HepG2 (cell line): ENCODE measurements at regions not wholly inside any gene's neighbourhood (a gene's known extent, or its start where the extent isn't known, plus 50 kb on each side); places are given as distances from the start of the nearest gene placed in this dataset.

ENCODE experiments used
- ATAC-seq: fragments of 200-7000 bp; cut with Tn5 transposase; 3 replicates; pipeline ENCODE4 v1.9.1; 2020; ENCODE audit warnings: mild to moderate bottlenecking, moderate library complexity
- BruUV-seq: library from RNA; stranded (reverse); fragments of 400-500 nt; replicated peaks from 2 replicates; lab custom pipeline; 2021; lab: Mats Ljungman, UMichigan
- CTCF ChIA-PET: fragments of 300-600 bp; formaldehyde crosslinking; extraction: SDS; loops from one replicate; lab custom pipeline; 2021; ENCODE audit warnings: low total read pairs, inconsistent platforms, low intra/inter-chr PET ratio; lab: Yijun Ruan, JAX
- POLR2A ChIA-PET: fragments of 350-600 bp; sonication (Branson Sonifier 250); formaldehyde crosslinking; loops from one replicate; lab custom pipeline; 2020; ENCODE audit warnings: antibody characterized with exemption, inconsistent platforms; lab: Yijun Ruan, JAX
- DNase-seq: peaks from one replicate; pipeline ENCODE4 v3.0.0-alpha.2; 2015; ENCODE audit warnings: low spot score
- FAIRE-seq: peaks from 3 replicates; lab custom pipeline; 2011; peaks lifted over from hg19 to GRCh38; lab: Jason Lieb, UNC
- H2AFZ ChIP-seq: one replicate; pipeline ENCODE4 v1.6.1; 2011; ENCODE audit warnings: low read length, inconsistent platforms
- H3K27ac ChIP-seq: fragments of 300-600 bp; 3 replicates; pipeline ENCODE4 v1.8.0; 2011; ENCODE audit warnings: mixed run types, mild to moderate bottlenecking, mixed read lengths, low read length, inconsistent platforms; ENCODE audit not compliant: insufficient read depth; ENCODE audit errors: extremely low read length
- H3K27me3 ChIP-seq, 2 experiments: fragments of 200-600 bp in 1 of 2; 2 replicates in 1 of 2; 3 replicates in 1 of 2; pipeline versions ENCODE4 v1.6.0 to v1.8.0; 2011; ENCODE audit warnings: low read length in 2 of 2, mild to moderate bottlenecking in 2 of 2, moderate library complexity in 2 of 2, inconsistent platforms in 1 of 2; ENCODE audit not compliant: insufficient read depth in 2 of 2, control insufficient read depth in 1 of 2
- H3K36me3 ChIP-seq, 2 experiments: fragments of 200-600 bp in 1 of 2; replicated peaks in 1 of 2; 2 replicates in 1 of 2; 3 replicates in 1 of 2; pipeline versions ENCODE4 v1.5.1 to v1.8.0; 2011; ENCODE audit warnings: low read length in 2 of 2, inconsistent platforms in 1 of 2; ENCODE audit not compliant: insufficient read depth in 2 of 2, control insufficient read depth in 1 of 2
- H3K4me1 ChIP-seq: 2 replicates; pipeline ENCODE4 v1.5.1; 2012; ENCODE audit warnings: low read length, inconsistent platforms; ENCODE audit not compliant: insufficient read depth
- H3K4me2 ChIP-seq: 2 replicates; pipeline ENCODE4 v1.6.0; 2011; ENCODE audit warnings: low read depth, low read length, inconsistent platforms
- H3K4me3 ChIP-seq, 3 experiments: fragments of 200-600 bp in 1 of 3; sonication (generic), shearing (Covaris generic) in 1 of 3; replicated peaks in 1 of 3; 2 replicates each; pipeline ENCODE4 v1.5.1; 2011 to 2016; ENCODE audit warnings: low read length in 3 of 3, inconsistent platforms in 2 of 3, low read depth in 2 of 3, mild to moderate bottlenecking in 2 of 3, control low read depth in 1 of 3, mixed read lengths in 1 of 3; ENCODE audit not compliant: insufficient read depth in 1 of 3
- H3K79me2 ChIP-seq: one replicate; pipeline ENCODE4 v1.6.1; 2011; ENCODE audit warnings: low read length, inconsistent platforms; ENCODE audit not compliant: insufficient read depth
- H3K9ac ChIP-seq: 2 replicates; pipeline ENCODE4 v1.6.0; 2011; ENCODE audit warnings: mild to moderate bottlenecking, low read depth, low read length, inconsistent platforms; ENCODE audit not compliant: insufficient read depth
- H3K9me3 ChIP-seq: 2 replicates; pipeline ENCODE4 v1.5.1; 2012; ENCODE audit warnings: mild to moderate bottlenecking, low read length
- H4K20me1 ChIP-seq: 2 replicates; pipeline ENCODE4 v1.6.0; 2011; ENCODE audit warnings: inconsistent platforms, mild to moderate bottlenecking, low read length, moderate library complexity; ENCODE audit not compliant: insufficient read depth
- CCDC6 ChIP-seq: sonication (generic); formaldehyde crosslinking; IDR thresholded peaks from 2 replicates; pipeline ENCODE4 v1.8.1; 2022; ENCODE audit warnings: mild to moderate bottlenecking, missing genetic modification reagents, moderate library complexity
- CREM ChIP-seq, 2 experiments: sonication (generic) in 1 of 2; formaldehyde crosslinking in 1 of 2; IDR thresholded peaks; 2 replicates each; pipeline versions ENCODE4 v1.4.0 to v1.6.1; 2016 to 2020; ENCODE audit warnings: antibody characterized with exemption in 1 of 2, mild to moderate bottlenecking in 1 of 2, missing genetic modification reagents in 1 of 2
- FOSL2 ChIP-seq: sonication (generic); formaldehyde crosslinking; IDR thresholded peaks from 2 replicates; pipeline ENCODE4 v1.4.0; 2020; ENCODE audit warnings: missing genetic modification reagents
- FOXP4 ChIP-seq: sonication (generic); formaldehyde crosslinking; IDR thresholded peaks from 2 replicates; pipeline ENCODE4 v1.4.0; 2020; ENCODE audit warnings: missing genetic modification reagents
- KAT8 ChIP-seq: IDR thresholded peaks from 2 replicates; pipeline ENCODE4 v1.6.1; 2016; ENCODE audit warnings: missing genetic modification reagents, missing compliant biosample characterization
- PTBP1 ChIP-seq: fragments of 200-400 bp; formaldehyde crosslinking; IDR thresholded peaks from 2 replicates; pipeline ENCODE4 v1.6.1; 2018; ENCODE audit warnings: low read length, low read depth; ENCODE audit not compliant: poor library complexity, severe bottlenecking
- TFE3 ChIP-seq: IDR thresholded peaks from 2 replicates; pipeline ENCODE4 v1.6.1; 2016
- THYN1 ChIP-seq: sonication (generic); formaldehyde crosslinking; IDR thresholded peaks from 2 replicates; pipeline ENCODE4 v1.8.1; 2023; ENCODE audit warnings: low read depth, mild to moderate bottlenecking, moderate library complexity, missing genetic modification reagents, borderline replicate concordance
- ZNF33A ChIP-seq: sonication (generic); formaldehyde crosslinking; IDR thresholded peaks from 2 replicates; pipeline ENCODE4 v1.5.1; 2020; ENCODE audit warnings: missing genetic modification reagents, mild to moderate bottlenecking, moderate library complexity, borderline replicate concordance
- WGBS: methylation state at CpG from one replicate; pipeline ENCODE4 v1.1.6; 2017; ENCODE audit warnings: low lambda C conversion rate; 5-methylcytosine and 5-hydroxymethylcytosine counted together
- in situ Hi-C: cut with HindIII; loops from 2 replicates; pipeline ENCODE4 v1.10.0; 2017; ENCODE audit warnings: low pct_unique_long_range_greater_than_20kb; ENCODE audit not compliant: extremely low pct_ligation_motif_present
- intact Hi-C: fragments of 100-400 bp; cut with micrococcal nuclease; formaldehyde crosslinking; loops from one replicate; pipeline ENCODE4 v1.10.0; 2022; ENCODE audit not compliant: unreplicated experiment
- TF ChIP-seq, protein P1 (sequence below): IDR thresholded peaks from 2 replicates; pipeline ENCODE4 v1.6.1; 2016
- TF ChIP-seq, protein P2 (sequence below): sonication (generic); formaldehyde crosslinking; IDR thresholded peaks from 2 replicates; pipeline ENCODE4 v1.5.0; 2020; ENCODE audit warnings: mild to moderate bottlenecking, missing genetic modification reagents
- TF ChIP-seq, protein P3 (sequence below): sonication (generic); formaldehyde crosslinking; IDR thresholded peaks from 2 replicates; pipeline ENCODE4 v1.8.0; 2022; ENCODE audit warnings: missing genetic modification reagents, mild to moderate bottlenecking, borderline replicate concordance

- TF ChIP-seq, protein P1, sequence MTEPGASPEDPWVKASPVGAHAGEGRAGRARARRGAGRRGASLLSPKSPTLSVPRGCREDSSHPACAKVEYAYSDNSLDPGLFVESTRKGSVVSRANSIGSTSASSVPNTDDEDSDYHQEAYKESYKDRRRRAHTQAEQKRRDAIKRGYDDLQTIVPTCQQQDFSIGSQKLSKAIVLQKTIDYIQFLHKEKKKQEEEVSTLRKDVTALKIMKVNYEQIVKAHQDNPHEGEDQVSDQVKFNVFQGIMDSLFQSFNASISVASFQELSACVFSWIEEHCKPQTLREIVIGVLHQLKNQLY, result no peak
- TF ChIP-seq PTBP1, result no peak
- peak; percentile 65 for TF ChIP-seq FOSL2 (CRISPR knock-in tag)
- no peak for TF ChIP-seq CCDC6 (CRISPR knock-in tag)
- TF ChIP-seq, protein P2, sequence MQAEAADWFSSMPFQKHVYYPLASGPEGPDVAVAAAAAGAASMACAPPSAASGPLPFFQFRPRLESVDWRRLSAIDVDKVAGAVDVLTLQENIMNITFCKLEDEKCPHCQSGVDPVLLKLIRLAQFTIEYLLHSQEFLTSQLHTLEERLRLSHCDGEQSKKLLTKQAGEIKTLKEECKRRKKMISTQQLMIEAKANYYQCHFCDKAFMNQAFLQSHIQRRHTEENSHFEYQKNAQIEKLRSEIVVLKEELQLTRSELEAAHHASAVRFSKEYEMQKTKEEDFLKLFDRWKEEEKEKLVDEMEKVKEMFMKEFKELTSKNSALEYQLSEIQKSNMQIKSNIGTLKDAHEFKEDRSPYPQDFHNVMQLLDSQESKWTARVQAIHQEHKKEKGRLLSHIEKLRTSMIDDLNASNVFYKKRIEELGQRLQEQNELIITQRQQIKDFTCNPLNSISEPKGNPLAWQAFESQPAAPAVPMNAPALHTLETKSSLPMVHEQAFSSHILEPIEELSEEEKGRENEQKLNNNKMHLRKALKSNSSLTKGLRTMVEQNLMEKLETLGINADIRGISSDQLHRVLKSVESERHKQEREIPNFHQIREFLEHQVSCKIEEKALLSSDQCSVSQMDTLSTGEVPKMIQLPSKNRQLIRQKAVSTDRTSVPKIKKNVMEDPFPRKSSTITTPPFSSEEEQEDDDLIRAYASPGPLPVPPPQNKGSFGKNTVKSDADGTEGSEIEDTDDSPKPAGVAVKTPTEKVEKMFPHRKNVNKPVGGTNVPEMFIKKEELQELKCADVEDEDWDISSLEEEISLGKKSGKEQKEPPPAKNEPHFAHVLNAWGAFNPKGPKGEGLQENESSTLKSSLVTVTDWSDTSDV (CRISPR knock-in tag), result no peak
- no peak for TF ChIP-seq TFE3 (CRISPR knock-in tag)
- TF ChIP-seq, protein P3, sequence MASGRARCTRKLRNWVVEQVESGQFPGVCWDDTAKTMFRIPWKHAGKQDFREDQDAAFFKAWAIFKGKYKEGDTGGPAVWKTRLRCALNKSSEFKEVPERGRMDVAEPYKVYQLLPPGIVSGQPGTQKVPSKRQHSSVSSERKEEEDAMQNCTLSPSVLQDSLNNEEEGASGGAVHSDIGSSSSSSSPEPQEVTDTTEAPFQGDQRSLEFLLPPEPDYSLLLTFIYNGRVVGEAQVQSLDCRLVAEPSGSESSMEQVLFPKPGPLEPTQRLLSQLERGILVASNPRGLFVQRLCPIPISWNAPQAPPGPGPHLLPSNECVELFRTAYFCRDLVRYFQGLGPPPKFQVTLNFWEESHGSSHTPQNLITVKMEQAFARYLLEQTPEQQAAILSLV (CRISPR knock-in tag), result no peak
Observed at GRCh38 chr9:23342291-23342690, 483.7 kb downstream of the ELAVL2 start (continued).

DNA sequence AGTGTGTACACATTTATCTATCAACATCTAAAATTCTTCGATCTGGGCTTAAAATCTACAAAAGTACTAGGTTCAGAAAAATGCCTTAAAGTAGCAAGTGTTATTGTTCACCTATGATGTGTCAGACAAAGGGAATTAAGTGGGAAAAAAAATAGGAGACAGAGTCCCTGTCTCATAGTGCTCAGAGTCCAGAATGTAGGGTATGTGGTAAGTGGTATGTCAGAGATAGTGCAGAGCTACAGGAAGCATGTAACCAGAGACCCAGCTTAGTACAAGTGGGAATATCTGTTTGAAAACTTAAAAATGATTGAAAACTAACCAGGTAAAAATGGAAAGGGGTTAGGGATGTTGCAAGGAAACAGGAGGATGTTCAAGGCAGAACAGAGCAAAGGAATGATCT, 482.8 kb downstream of the ELAVL2 start:
- Histone ChIP-seq H3K79me2 (no peaks in the 10 kb centered on the region), H3K27me3 (no peaks in the 10 kb centered on the region), H3K36me3 (no peaks in the 10 kb centered on the region), H3K9me3 (peaks cover 79% of the 10 kb centered on the region), H3K4me1 (peaks cover 25% of the 10 kb centered on the region), H2AFZ (no peak overlapping the region), H3K27ac (no peak overlapping the region), H3K4me2 (no peak overlapping the region), H3K4me3 (no peak overlapping the region), H3K9ac (no peak overlapping the region), H4K20me1 (no peaks in the 10 kb centered on the region)
- no TSS peak for BruUV-seq
- in situ Hi-C loops (no loop called here), intact Hi-C loops (no loop called here)
- WGBS, result 0% methylated on average over 1 of the region's 1 CpG
- CTCF ChIA-PET, result no interaction called here
- no peak for FAIRE-seq
- ATAC-seq, result peak; percentile 38; the same call in 1 of the 3 replicates
- POLR2A ChIA-PET, result no interaction called here
- no peak for TF ChIP-seq THYN1 (CRISPR knock-in tag)
- TF ChIP-seq ZNF33A (CRISPR knock-in tag), result no peak
- no peak for TF ChIP-seq KAT8 (CRISPR knock-in tag)
- no peak for TF ChIP-seq CREM (IDR thresholded peaks at IDR 0.05)
- no peak for TF ChIP-seq CREM (CRISPR knock-in tag; IDR thresholded peaks at IDR 0.05)
- no peak for TF ChIP-seq FOXP4 (CRISPR knock-in tag)
- peak; percentile 22 for DNase-seq
